Left forelimb (tissue), 1 donor: ENCODE measurements at regions not wholly inside any gene's neighbourhood (a gene's known extent, or its start where the extent isn't known, plus 50 kb on each side); places are given as distances from the start of the nearest gene placed in this dataset.

Source experiments
- DNase-seq: peaks from one replicate; pipeline ENCODE4 v3.0.0-alpha.2; 2018; ENCODE audit warnings: low spot score

GRCh38 chr5:165559645-165560044, 2054.2 kb downstream of the MAT2B start:
- DNase-seq = no peak

- no peak for DNase-seq
These were observed 2055.2 kb downstream of the MAT2B start for GRCh38 chr5:165560648-165561047.

- no peak for DNase-seq
These were observed 2060.5 kb downstream of the MAT2B start for GRCh38 chr5:165565911-165566310.

GRCh38 chr5:165569551-165569950, 2064.1 kb downstream of the MAT2B start:
- DNase-seq = no peak

GRCh38 chr5:165573445-165573844, 2068.0 kb downstream of the MAT2B start:
- DNase-seq = no peak

GRCh38 chr5:165574100-165574499, 2068.7 kb downstream of the MAT2B start:
- DNase-seq = no peak

- no peak for DNase-seq
These were observed 2071.4 kb downstream of the MAT2B start for GRCh38 chr5:165576678-165577275.

GRCh38 chr5:165579911-165580310, 2074.5 kb downstream of the MAT2B start:
- no peak for DNase-seq

- no peak for DNase-seq
These were observed 2089.3 kb downstream of the MAT2B start for GRCh38 chr5:165594693-165595092.

- DNase-seq = no peak
These were observed 2097.1 kb downstream of the MAT2B start for GRCh38 chr5:165602529-165602928.

GRCh38 chr5:165607026-165607425, 2101.6 kb downstream of the MAT2B start:
- DNase-seq = no peak

GRCh38 chr5:165609871-165610270, 2104.5 kb downstream of the MAT2B start:
- no peak for DNase-seq

- DNase-seq = no peak
These were observed 2111.3 kb downstream of the MAT2B start for GRCh38 chr5:165616490-165617405.

GRCh38 chr5:165617491-165617890, 2112.1 kb downstream of the MAT2B start:
- DNase-seq = no peak

- no peak for DNase-seq
These were observed 2115.0 kb downstream of the MAT2B start for GRCh38 chr5:165620394-165620793.

- DNase-seq = no peak
These were observed 2117.6 kb downstream of the MAT2B start for GRCh38 chr5:165622864-165623536.

- DNase-seq = no peak
These were observed 2118.9 kb downstream of the MAT2B start for GRCh38 chr5:165624166-165624946.

GRCh38 chr5:165626161-165626560, 2120.7 kb downstream of the MAT2B start:
- DNase-seq = no peak

- no peak for DNase-seq
These were observed 2122.2 kb downstream of the MAT2B start for GRCh38 chr5:165627548-165628170.

GRCh38 chr5:165630261-165630778, 2124.9 kb downstream of the MAT2B start:
- no peak for DNase-seq

GRCh38 chr5:165631235-165631634, 2125.8 kb downstream of the MAT2B start:
- no peak for DNase-seq
